Activated T-cell treated with anti-CD3 and anti-CD28 coated beads, Interleukin-2, amount 50 U/mL, for 24 hours (primary cell): ENCODE measurements at regions not wholly inside any gene's neighbourhood (a gene's known extent, or its start where the extent isn't known, plus 50 kb on each side); places are given as distances from the start of the nearest gene placed in this dataset.

Experiments
- DNase-seq: peaks from one replicate; pipeline ENCODE4 v3.0.0-alpha.2; 2020
- H3K27ac Mint-ChIP-seq: 2 replicates; pipeline ENCODE4 v1.8.0; 2020; ENCODE audit warnings: mild to moderate bottlenecking, mixed read lengths
- H3K27me3 Mint-ChIP-seq: 2 replicates; pipeline ENCODE4 v1.8.0; 2020; ENCODE audit warnings: mixed read lengths
- H3K36me3 Mint-ChIP-seq: 2 replicates; pipeline ENCODE4 v1.8.0; 2020; ENCODE audit warnings: low read depth, mixed read lengths
- H3K4me1 Mint-ChIP-seq: 2 replicates; pipeline ENCODE4 v1.8.0; 2020; ENCODE audit warnings: low read depth, mixed read lengths
- H3K4me3 Mint-ChIP-seq: 2 replicates; pipeline ENCODE4 v1.8.0; 2020; ENCODE audit warnings: mild to moderate bottlenecking, moderate library complexity, mixed read lengths
- H3K9me3 Mint-ChIP-seq: 2 replicates; pipeline ENCODE4 v1.8.0; 2020; ENCODE audit warnings: mixed read lengths

- Mint-ChIP-seq H3K27me3 (no peaks in the 10 kb centered on the region), H3K36me3 (peaks cover 8% of the 10 kb centered on the region), H3K9me3 (peaks cover 21% of the 10 kb centered on the region), H3K4me1 (peaks cover 59% of the 10 kb centered on the region), H3K27ac (peak overlapping the region; percentile 18), H3K4me3 (no peak overlapping the region)
- peak; percentile 38 for DNase-seq
Observed at GRCh38 chr7:155203059-155203881, 94.4 kb upstream of the INSIG1 start.

- peaks cover 56% of the 10 kb centered on the region for H3K4me1 Mint-ChIP-seq
- H3K36me3 Mint-ChIP-seq = peaks cover 7% of the 10 kb centered on the region
- no peaks in the 10 kb centered on the region for H3K27me3 Mint-ChIP-seq
- H3K9me3 Mint-ChIP-seq = peaks cover 21% of the 10 kb centered on the region
- no peak overlapping the region for H3K4me3 Mint-ChIP-seq
- peak overlapping the region; percentile 98 for H3K27ac Mint-ChIP-seq
- no peak for DNase-seq
Observed at GRCh38 chr7:155203882-155204691, 93.6 kb upstream of the INSIG1 start.

GRCh38 chr7:155204744-155205367, 92.8 kb upstream of the INSIG1 start:
- H3K4me1 Mint-ChIP-seq = peaks cover 52% of the 10 kb centered on the region
- peaks cover 21% of the 10 kb centered on the region for H3K9me3 Mint-ChIP-seq
- H3K27me3 Mint-ChIP-seq = no peaks in the 10 kb centered on the region
- peak; percentile 47 for DNase-seq
- peak overlapping the region; percentile 70 for H3K4me3 Mint-ChIP-seq
- peak overlapping the region; percentile 98 for H3K27ac Mint-ChIP-seq
- H3K36me3 Mint-ChIP-seq = peaks cover 7% of the 10 kb centered on the region

GRCh38 chr7:155205368-155206317, 92.0 kb upstream of the INSIG1 start:
- H3K27ac Mint-ChIP-seq = peak overlapping the region; percentile 98
- peaks cover 53% of the 10 kb centered on the region for H3K4me1 Mint-ChIP-seq
- peaks cover 16% of the 10 kb centered on the region for H3K9me3 Mint-ChIP-seq
- H3K4me3 Mint-ChIP-seq = peak overlapping the region; percentile 70
- peaks cover 7% of the 10 kb centered on the region for H3K36me3 Mint-ChIP-seq
- no peaks in the 10 kb centered on the region for H3K27me3 Mint-ChIP-seq
- peak; percentile 89 for DNase-seq

GRCh38 chr7:155206318-155207020, 91.2 kb upstream of the INSIG1 start:
- peak overlapping the region; percentile 98 for H3K27ac Mint-ChIP-seq
- peak overlapping the region; percentile 70 for H3K4me3 Mint-ChIP-seq
- DNase-seq = peak; percentile 72
- H3K36me3 Mint-ChIP-seq = peaks cover 7% of the 10 kb centered on the region
- peaks cover 3% of the 10 kb centered on the region for H3K27me3 Mint-ChIP-seq
- H3K4me1 Mint-ChIP-seq = peaks cover 52% of the 10 kb centered on the region
- peaks cover 14% of the 10 kb centered on the region for H3K9me3 Mint-ChIP-seq

DNA sequence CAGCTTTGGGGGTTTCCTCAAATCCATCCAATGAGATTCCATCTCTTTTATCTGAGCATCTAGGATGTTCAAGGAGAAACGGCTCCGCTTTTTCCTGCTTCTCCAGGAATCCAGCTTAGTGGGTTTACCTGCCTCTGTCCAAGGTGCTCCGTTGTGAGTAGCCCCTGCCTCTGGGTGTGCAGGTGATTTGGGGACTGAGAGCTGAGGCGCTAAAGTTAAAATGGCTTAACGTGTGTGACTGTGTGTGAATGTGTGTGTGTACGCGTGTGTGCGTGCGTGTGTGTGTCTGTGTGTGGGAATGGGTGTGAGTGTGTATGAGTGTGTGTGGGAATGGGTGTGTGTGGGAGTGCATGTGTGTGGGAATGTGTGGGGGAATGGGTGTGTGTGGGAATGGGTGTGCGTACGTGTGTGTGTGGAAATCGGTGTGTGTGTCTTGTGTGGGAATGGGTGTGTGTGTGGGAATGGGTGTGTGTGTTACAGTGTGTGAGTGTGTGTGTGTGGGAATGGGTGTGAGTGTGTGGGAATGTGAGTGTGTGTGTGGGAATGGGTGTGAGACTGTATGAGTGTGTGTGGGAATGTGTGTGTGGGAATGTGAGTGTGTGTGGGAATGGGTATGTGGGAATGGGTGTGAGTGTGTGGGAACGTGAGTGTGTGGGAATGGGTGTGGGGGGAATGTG, 90.2 kb upstream of the INSIG1 start:
- Mint-ChIP-seq H3K4me3 (no peak overlapping the region), H3K4me1 (peaks cover 52% of the 10 kb centered on the region), H3K27me3 (peaks cover 3% of the 10 kb centered on the region)

GRCh38 chr7:155208681-155209477, 88.8 kb upstream of the INSIG1 start:
- H3K4me1 Mint-ChIP-seq = peaks cover 53% of the 10 kb centered on the region
- peak overlapping the region; percentile 74 for H3K27ac Mint-ChIP-seq
- H3K4me3 Mint-ChIP-seq = no peak overlapping the region
- H3K36me3 Mint-ChIP-seq = peaks cover 7% of the 10 kb centered on the region
- peaks cover 9% of the 10 kb centered on the region for H3K27me3 Mint-ChIP-seq
- peak; percentile 45 for DNase-seq
- peaks cover 14% of the 10 kb centered on the region for H3K9me3 Mint-ChIP-seq

More for the DNA sequence above, 90.2 kb upstream of the INSIG1 start:
- H3K36me3 Mint-ChIP-seq = peaks cover 7% of the 10 kb centered on the region
- H3K9me3 Mint-ChIP-seq = peaks cover 14% of the 10 kb centered on the region
- no peak for DNase-seq
- peak overlapping the region; percentile 98 for H3K27ac Mint-ChIP-seq

DNA sequence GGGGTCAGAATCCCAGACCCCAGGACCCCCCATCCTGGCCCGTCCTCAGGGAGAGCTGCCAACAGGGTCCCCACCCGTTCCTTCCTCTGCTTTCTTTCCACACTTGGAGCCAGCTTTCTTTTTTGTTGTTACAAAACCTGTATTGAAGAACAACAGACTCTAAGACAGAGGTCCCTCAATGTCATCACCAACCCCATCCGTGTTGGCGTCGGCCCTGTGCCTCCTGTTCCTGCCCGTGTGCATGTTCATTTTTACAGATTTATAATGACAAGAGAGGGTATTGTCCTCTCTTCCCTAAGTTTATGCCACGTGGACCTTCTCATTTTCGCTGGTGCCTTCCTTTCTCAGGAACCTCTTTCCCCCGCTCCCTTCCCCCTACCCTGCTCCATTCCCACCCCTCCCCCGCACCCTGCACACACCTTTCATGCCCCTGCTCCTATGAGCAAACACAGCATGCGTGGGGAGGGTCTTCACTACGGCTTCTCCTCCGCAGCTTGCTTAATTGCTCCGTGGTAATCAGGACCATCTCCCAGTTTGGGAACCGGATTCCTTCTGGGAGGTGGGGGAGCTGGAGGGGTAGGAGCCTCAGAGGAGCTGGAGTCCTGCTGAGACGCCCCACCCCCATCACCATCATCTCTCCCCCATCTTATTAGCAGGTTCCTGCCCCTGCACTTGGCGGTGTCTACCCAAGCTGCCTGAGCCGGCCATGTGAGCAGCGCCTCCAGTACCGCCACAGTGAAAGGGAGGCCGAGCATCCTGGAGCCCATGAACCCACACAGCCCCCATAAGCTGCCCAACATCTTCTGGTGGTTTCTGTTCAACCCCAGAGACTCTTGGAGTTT, 88.0 kb upstream of the INSIG1 start:
- Mint-ChIP-seq H3K4me3 (no peak overlapping the region), H3K4me1 (peaks cover 49% of the 10 kb centered on the region), H3K27ac (no peak overlapping the region), H3K9me3 (peaks cover 14% of the 10 kb centered on the region), H3K36me3 (peaks cover 7% of the 10 kb centered on the region), H3K27me3 (peaks cover 17% of the 10 kb centered on the region)
- no peak for DNase-seq

GRCh38 chr7:155210356-155210755, 87.3 kb upstream of the INSIG1 start:
- Mint-ChIP-seq H3K4me3 (no peak overlapping the region), H3K27me3 (peaks cover 18% of the 10 kb centered on the region), H3K36me3 (peaks cover 7% of the 10 kb centered on the region), H3K4me1 (peaks cover 42% of the 10 kb centered on the region), H3K27ac (no peak overlapping the region), H3K9me3 (peaks cover 11% of the 10 kb centered on the region)
- DNase-seq = no peak

DNA sequence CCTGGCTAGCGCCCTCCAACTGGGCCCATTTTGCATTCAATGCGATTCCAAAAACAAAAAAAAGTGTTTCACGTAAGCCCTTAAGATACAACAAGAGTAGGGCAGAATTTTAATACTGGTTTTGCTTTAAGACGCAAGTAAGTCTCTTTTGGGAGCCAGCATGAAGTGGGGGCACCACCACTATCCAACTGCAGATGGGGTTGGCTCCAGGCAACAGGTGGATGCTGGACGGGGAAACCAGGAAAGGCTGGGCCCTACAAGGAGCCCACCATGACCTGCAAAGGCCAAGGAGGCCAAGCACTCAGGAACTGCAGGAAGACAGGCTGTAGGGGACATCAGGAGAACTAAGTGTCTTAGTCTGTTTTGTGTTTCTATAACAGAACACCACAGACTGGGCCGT, 86.5 kb upstream of the INSIG1 start:
- Mint-ChIP-seq H3K9me3 (peaks cover 7% of the 10 kb centered on the region), H3K4me3 (no peak overlapping the region), H3K27ac (no peak overlapping the region), H3K36me3 (peaks cover 4% of the 10 kb centered on the region), H3K4me1 (peaks cover 36% of the 10 kb centered on the region), H3K27me3 (peaks cover 18% of the 10 kb centered on the region)
- no peak for DNase-seq

DNA sequence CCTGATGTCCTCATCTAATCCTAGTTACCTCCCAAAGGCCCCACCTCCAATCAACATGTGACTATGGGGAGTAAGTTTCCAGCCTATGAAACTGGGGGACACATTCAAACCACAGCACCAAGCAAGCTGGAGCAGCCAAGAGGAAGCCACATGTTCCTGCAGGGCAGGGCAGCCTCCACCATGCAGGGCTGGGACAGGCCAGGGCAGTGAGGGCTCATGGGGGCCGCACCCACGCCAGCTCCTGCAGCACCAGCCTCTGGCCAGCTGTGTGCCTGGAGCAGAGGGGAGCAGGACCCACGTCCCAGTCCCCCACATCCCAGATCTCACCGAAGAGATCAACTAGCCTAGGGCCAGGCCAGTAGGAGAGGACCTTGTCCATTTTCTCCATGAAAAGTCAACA, 85.9 kb upstream of the INSIG1 start:
- no peak overlapping the region for H3K27ac Mint-ChIP-seq
- H3K4me1 Mint-ChIP-seq = peaks cover 33% of the 10 kb centered on the region
- DNase-seq = no peak
- no peak overlapping the region for H3K4me3 Mint-ChIP-seq
- H3K27me3 Mint-ChIP-seq = peaks cover 18% of the 10 kb centered on the region
- H3K9me3 Mint-ChIP-seq = peaks cover 2% of the 10 kb centered on the region
- peaks cover under 1% of the 10 kb centered on the region for H3K36me3 Mint-ChIP-seq
